Activated CD8-positive, alpha-beta T cell treated with anti-CD3 and anti-CD28 coated beads for 36 hours (primary cell): ENCODE measurements at regions not wholly inside any gene's neighbourhood (a gene's known extent, or its start where the extent isn't known, plus 50 kb on each side); places are given as distances from the start of the nearest gene placed in this dataset.
"Not testable (repeated sequence)": the region's sequence is repeated elsewhere in the genome, so short reads cannot be mapped to it uniquely, and the experiment has no call there.

Experiments used
- ATAC-seq: fragments of 200-7000 bp; cut with Tn5 transposase; one replicate; pipeline ENCODE4 v1.10.0; 2021; ENCODE audit warnings: mild to moderate bottlenecking, moderate library complexity
- CTCF ChIA-PET: fragments of 350-600 bp; sonication (Branson Sonifier 250); formaldehyde crosslinking; loops from one replicate; lab custom pipeline; 2021; ENCODE audit warnings: antibody characterized with exemption; lab: Charles Lee
- POLR2A ChIA-PET: fragments of 350-600 bp; sonication (Branson Sonifier 250); formaldehyde crosslinking; loops from one replicate; lab custom pipeline; 2021; ENCODE audit warnings: antibody characterized with exemption; lab: Charles Lee
- DNase-seq: peaks from one replicate; pipeline ENCODE4 v3.0.0-alpha.2; 2020
- H3K27ac Mint-ChIP-seq: one replicate; pipeline ENCODE4 v1.8.0; 2021; ENCODE audit warnings: mild to moderate bottlenecking, mixed read lengths
- H3K27me3 Mint-ChIP-seq: one replicate; pipeline ENCODE4 v1.8.0; 2021; ENCODE audit warnings: mixed read lengths
- H3K36me3 Mint-ChIP-seq: one replicate; pipeline ENCODE4 v1.8.0; 2021; ENCODE audit warnings: low read depth, mixed read lengths
- H3K4me1 Mint-ChIP-seq: one replicate; pipeline ENCODE4 v1.8.0; 2021; ENCODE audit warnings: low read depth, mixed read lengths
- H3K4me3 Mint-ChIP-seq: one replicate; pipeline ENCODE4 v1.8.0; 2021; ENCODE audit warnings: mild to moderate bottlenecking, moderate library complexity, mixed read lengths
- H3K9me3 Mint-ChIP-seq: one replicate; pipeline ENCODE4 v1.8.0; 2021; ENCODE audit warnings: mixed read lengths
- CTCF ChIP-seq: fragments of 200-600 bp; IDR thresholded peaks from one replicate; pipeline ENCODE4 v1.8.0; 2022; ENCODE audit warnings: antibody characterized with exemption, mild to moderate bottlenecking
- intact Hi-C: fragments of 100-400 bp; cut with micrococcal nuclease; formaldehyde crosslinking; loops from one replicate; pipeline ENCODE4 v1.10.0; 2022

DNA sequence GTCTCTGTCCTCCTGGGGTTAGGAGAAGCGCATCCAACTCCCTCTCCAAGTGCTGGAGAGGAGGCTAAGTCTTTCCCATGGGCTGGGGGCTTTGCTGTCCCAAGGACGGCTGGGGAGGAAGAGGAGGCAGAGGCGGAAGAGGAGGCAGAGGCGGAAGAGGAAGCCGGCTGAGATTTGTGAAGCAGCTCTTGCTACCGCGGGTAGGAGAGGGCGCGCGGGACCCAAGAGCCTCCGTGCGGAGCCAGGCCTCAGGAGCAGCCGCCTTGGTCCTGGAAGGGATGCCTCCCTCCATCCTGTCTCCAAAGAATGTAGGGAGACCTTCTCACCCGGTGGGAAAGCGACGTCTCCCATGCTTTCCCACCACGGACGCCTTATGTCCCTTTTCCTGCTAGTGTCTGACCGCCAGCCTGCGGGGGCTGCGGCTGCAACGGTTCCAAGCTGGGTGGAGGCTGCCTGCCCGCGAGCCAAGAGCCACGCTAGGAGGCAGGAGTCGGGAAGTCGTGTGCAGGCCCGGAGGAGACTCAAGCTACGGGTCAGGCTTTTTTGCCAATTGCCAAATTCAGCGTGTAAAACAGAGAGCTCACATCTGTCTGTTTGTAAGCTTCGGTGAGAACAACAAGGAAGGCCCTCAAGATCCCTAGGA lies 320.3 kb downstream of the FAM72C start:
- ChIA-PET POLR2A (no interaction called here), CTCF (no interaction called here)
- Mint-ChIP-seq H3K4me1 (no peaks in the 10 kb centered on the region), H3K27ac (no peak overlapping the region), H3K27me3 (peaks cover 34% of the 10 kb centered on the region), H3K36me3 (no peaks in the 10 kb centered on the region), H3K9me3 (peaks cover 11% of the 10 kb centered on the region), H3K4me3 (no peak overlapping the region)
- no peak for DNase-seq
- no peak for ATAC-seq
- TF ChIP-seq CTCF = no peak
- intact Hi-C loops = no loop called here

GRCh38 chr1:143644035-143644434 lies 327.8 kb downstream of the FAM72C start:
- H3K9me3 Mint-ChIP-seq, CTCF ChIA-PET, H3K4me3 Mint-ChIP-seq, POLR2A ChIA-PET, DNase-seq, H3K4me1 Mint-ChIP-seq, ATAC-seq, H3K27ac Mint-ChIP-seq, H3K36me3 Mint-ChIP-seq, intact Hi-C loops: not testable (repeated sequence)
- peaks cover 26% of the 10 kb centered on the region for H3K27me3 Mint-ChIP-seq

GRCh38 chr1:143643148-143643885 lies 328.5 kb downstream of the FAM72C start:
- CTCF ChIA-PET = no interaction called here
- POLR2A ChIA-PET = no interaction called here
- Mint-ChIP-seq H3K27ac (no peak overlapping the region), H3K4me3 (no peak overlapping the region), H3K9me3 (no peaks in the 10 kb centered on the region), H3K4me1 (no peaks in the 10 kb centered on the region), H3K27me3 (peaks cover 26% of the 10 kb centered on the region), H3K36me3 (no peaks in the 10 kb centered on the region)
- DNase-seq (no peak), ATAC-seq (no peak)
- TF ChIP-seq CTCF = no peak
- intact Hi-C loops = no loop called here

DNA sequence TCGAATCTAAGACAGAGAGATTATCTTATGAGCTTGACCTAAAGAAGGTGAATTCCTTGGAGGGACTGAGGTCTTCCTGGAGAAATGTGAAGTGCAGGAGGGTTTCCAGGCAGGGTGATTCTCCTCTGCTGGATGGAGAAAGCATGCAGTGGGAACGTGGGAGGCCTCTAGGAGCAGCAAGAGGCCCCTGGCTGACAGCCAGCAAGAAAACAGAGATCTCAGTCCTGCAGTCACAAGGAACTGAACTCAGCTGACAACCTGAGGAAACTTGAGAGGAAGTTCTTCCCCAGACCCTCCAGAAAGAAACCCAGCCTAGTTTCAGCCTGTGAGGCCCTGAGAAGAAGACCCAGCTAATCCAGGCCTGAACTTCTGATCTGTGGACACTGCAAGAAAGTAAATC lies 345.9 kb downstream of the FAM72C start:
- Mint-ChIP-seq H3K27me3 (peaks cover 12% of the 10 kb centered on the region), H3K36me3 (no peaks in the 10 kb centered on the region), H3K4me3 (no peak overlapping the region), H3K9me3 (no peaks in the 10 kb centered on the region), H3K4me1 (no peaks in the 10 kb centered on the region), H3K27ac (no peak overlapping the region)
- ChIA-PET POLR2A (no interaction called here), CTCF (no interaction called here)
- intact Hi-C loops = no loop called here
- no peak for TF ChIP-seq CTCF
- ATAC-seq (no peak), DNase-seq (no peak)

DNA sequence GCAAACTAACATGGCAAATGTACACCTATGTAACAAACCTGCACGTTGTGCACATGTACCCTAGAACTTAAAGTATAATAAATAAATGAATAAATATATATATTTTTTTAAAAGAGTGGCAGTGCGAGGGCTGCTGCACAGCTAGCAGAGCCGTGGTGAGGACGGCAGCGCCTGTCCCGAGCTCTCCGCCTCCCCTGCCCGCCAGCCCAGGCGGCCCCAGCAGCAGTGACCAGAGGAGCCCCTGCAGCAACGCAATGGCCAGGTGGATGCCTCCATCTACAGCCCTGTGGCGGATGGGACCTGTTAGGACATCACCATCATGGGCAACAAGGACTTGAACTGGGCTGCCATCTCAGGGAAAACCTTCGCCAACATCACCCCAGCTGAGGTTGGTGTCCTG lies 351.9 kb downstream of the FAM72C start:
- ATAC-seq (no peak), DNase-seq (no peak)
- ChIA-PET CTCF (no interaction called here), POLR2A (no interaction called here)
- Mint-ChIP-seq H3K4me3 (no peak overlapping the region), H3K9me3 (no peaks in the 10 kb centered on the region), H3K36me3 (no peaks in the 10 kb centered on the region), H3K27ac (no peak overlapping the region), H3K4me1 (no peaks in the 10 kb centered on the region), H3K27me3 (peaks cover 10% of the 10 kb centered on the region)
- TF ChIP-seq CTCF = no peak
- intact Hi-C loops = no loop called here
